Tibial nerve (tissue), 4 donors: ENCODE measurements at regions not wholly inside any gene's neighbourhood (a gene's known extent, or its start where the extent isn't known, plus 50 kb on each side); places are given as distances from the start of the nearest gene placed in this dataset.
A peak's percentile ranks its signal among the peaks of the same experiment; 100 is the strongest.

Experiments
- DNase-seq, 2 donors: peaks; one replicate each; pipeline ENCODE4 v3.0.0-alpha.2; 2019; ENCODE audit warnings: low spot score in 2 of 2
- H3K27ac ChIP-seq, 4 donors: fragments of 200-600 bp; sonication (generic) in 3 of 4; one replicate each; pipeline ENCODE4 v1.5.1; 2017 to 2019; ENCODE audit warnings: mild to moderate bottlenecking in 1 of 4
- H3K27me3 ChIP-seq, 2 donors: fragments of 200-600 bp; sonication (generic) in 1 of 2; one replicate each; pipeline versions ENCODE4 v1.5.1 to v1.6.0; 2017 to 2019
- H3K36me3 ChIP-seq, 3 donors: fragments of 200-600 bp; sonication (generic); one replicate each; pipeline ENCODE4 v1.5.1; 2018 to 2019
- H3K4me1 ChIP-seq, 4 donors: fragments of 200-600 bp; sonication (generic) in 3 of 4; one replicate each; pipeline ENCODE4 v1.5.1; 2017 to 2019
- H3K4me3 ChIP-seq, 4 donors: fragments of 200-600 bp; sonication (generic) in 3 of 4; one replicate each; pipeline ENCODE4 v1.5.1; 2017 to 2019; ENCODE audit warnings: mild to moderate bottlenecking in 1 of 4, moderate library complexity in 1 of 4
- H3K9me3 ChIP-seq, 4 donors: fragments of 200-600 bp; sonication (generic) in 3 of 4; one replicate each; pipeline ENCODE4 v1.5.1; 2017 to 2019
- CTCF ChIP-seq, 5 experiments: fragments of 200-600 bp in 3 of 5; fragments of 450-650 bp in 2 of 5; sonication (generic) in 3 of 5; IDR thresholded peaks; one replicate each; pipeline ENCODE4 v1.5.1; 2016 to 2019; ENCODE audit warnings: antibody characterized with exemption in 5 of 5, mild to moderate bottlenecking in 3 of 5, moderate library complexity in 2 of 5
- EP300 ChIP-seq, 2 donors: sonication (generic); formaldehyde crosslinking; IDR thresholded peaks; one replicate each; pipeline ENCODE4 v1.6.1; 2017; ENCODE audit warnings: antibody characterized with exemption in 2 of 2, mild to moderate bottlenecking in 1 of 2
- POLR2A ChIP-seq, 2 donors: fragments of 450-650 bp; IDR thresholded peaks; one replicate each; pipeline ENCODE4 v1.6.1; 2017; ENCODE audit warnings: antibody characterized with exemption in 2 of 2, mild to moderate bottlenecking in 2 of 2, moderate library complexity in 2 of 2
- whole genome bisulfite sequencing, 2 donors: methylation state at CpG; one replicate each; pipeline ENCODE4 v1.1.5; 2018; 5-methylcytosine and 5-hydroxymethylcytosine counted together

- peak overlapping the region in 2 of 4 donors; percentile 63 to 87 for H3K27ac ChIP-seq
- H3K36me3 ChIP-seq, result no peaks in the 10 kb centered on the region
- WGBS, 2 donors, result 64 to 67% methylated on average over 2 of the region's 2 CpGs
- no peak for TF ChIP-seq POLR2A (IDR thresholded peaks at IDR 0.05)
- TF ChIP-seq EP300 (IDR thresholded peaks at IDR 0.05), result no peak
- TF ChIP-seq CTCF (IDR thresholded peaks at IDR 0.05), result no peak
- no peak for DNase-seq
- H3K4me1 ChIP-seq, result peaks cover 0 to 26% (median 5%) of the 10 kb centered on the region in 4 donors
- H3K4me3 ChIP-seq, result no peak overlapping the region
- H3K9me3 ChIP-seq, result no peaks in the 10 kb centered on the region
- H3K27me3 ChIP-seq, result no peaks in the 10 kb centered on the region
Measured at GRCh38 chr10:10829576-10829975, 188.1 kb upstream of the CELF2 start.

GRCh38 chr10:10830293-10830986 lies 187.2 kb upstream of the CELF2 start:
- no peak for DNase-seq
- no peaks in the 10 kb centered on the region for H3K9me3 ChIP-seq
- H3K4me1 ChIP-seq, result peaks cover 0 to 19% (median 3%) of the 10 kb centered on the region in 4 donors
- H3K4me3 ChIP-seq, result no peak overlapping the region
- peak overlapping the region; percentile 40 to 87 (median 54) for H3K27ac ChIP-seq
- no peak for TF ChIP-seq CTCF (IDR thresholded peaks at IDR 0.05)
- peak in 1 of 2 donors; percentile 18 for TF ChIP-seq EP300 (IDR thresholded peaks at IDR 0.05)
- no peak for TF ChIP-seq POLR2A (IDR thresholded peaks at IDR 0.05)
- no peaks in the 10 kb centered on the region for H3K27me3 ChIP-seq
- WGBS, 2 donors, result 19 to 23% methylated on average over 6 of the region's 6 CpGs
- H3K36me3 ChIP-seq, result no peaks in the 10 kb centered on the region

DNA sequence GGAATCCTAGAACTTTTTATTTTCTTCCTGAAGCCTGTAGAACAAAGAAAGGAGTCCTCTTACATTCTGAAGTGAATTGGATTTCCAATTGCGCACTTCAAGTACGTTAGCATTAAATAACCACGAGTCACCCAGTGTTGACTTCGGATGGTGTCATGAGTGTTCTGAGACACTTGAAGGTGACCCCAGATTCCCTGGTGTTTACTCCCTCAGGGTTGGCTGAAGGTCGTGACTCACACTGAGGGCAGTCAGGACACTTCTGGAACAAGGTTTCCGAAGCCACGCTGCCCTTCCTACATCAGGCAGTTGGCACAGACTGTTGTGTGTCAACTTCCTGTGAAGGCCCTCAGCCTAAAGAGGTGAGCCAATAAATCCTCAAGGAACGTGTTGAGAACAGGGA lies 186.6 kb upstream of the CELF2 start:
- Histone ChIP-seq H3K9me3 (no peaks in the 10 kb centered on the region), H3K36me3 (no peaks in the 10 kb centered on the region), H3K4me3 (no peak overlapping the region), H3K27me3 (no peaks in the 10 kb centered on the region), H3K4me1 (peaks cover 0 to 17% (median 2%) of the 10 kb centered on the region in 4 donors), H3K27ac (peak overlapping the region; percentile 40 to 87 (median 54))
- peak in 1 of 2 donors; percentile 52 for TF ChIP-seq EP300 (IDR thresholded peaks at IDR 0.05)
- no peak for TF ChIP-seq CTCF (IDR thresholded peaks at IDR 0.05)
- peak in 1 of 2 donors; percentile 25 for DNase-seq
- 70 to 75% methylated on average over 8 of the region's 8 CpGs for WGBS, 2 donors

- TF ChIP-seq EP300 (IDR thresholded peaks at IDR 0.05) (no peak), CTCF (IDR thresholded peaks at IDR 0.05) (no peak), POLR2A (IDR thresholded peaks at IDR 0.05) (no peak)
- Histone ChIP-seq H3K4me3 (no peak overlapping the region), H3K9me3 (peaks cover 0 to 4% (median 2%) of the 10 kb centered on the region in 4 donors), H3K4me1 (peaks cover 0 to 17% (median 2%) of the 10 kb centered on the region in 4 donors), H3K27ac (no peak overlapping the region), H3K36me3 (no peaks in the 10 kb centered on the region), H3K27me3 (no peaks in the 10 kb centered on the region)
- no peak for DNase-seq
- WGBS, 2 donors, result 93 to 98% methylated on average over 6 of the region's 6 CpGs
Measured at GRCh38 chr10:10833955-10834354, 183.7 kb upstream of the CELF2 start.

DNA sequence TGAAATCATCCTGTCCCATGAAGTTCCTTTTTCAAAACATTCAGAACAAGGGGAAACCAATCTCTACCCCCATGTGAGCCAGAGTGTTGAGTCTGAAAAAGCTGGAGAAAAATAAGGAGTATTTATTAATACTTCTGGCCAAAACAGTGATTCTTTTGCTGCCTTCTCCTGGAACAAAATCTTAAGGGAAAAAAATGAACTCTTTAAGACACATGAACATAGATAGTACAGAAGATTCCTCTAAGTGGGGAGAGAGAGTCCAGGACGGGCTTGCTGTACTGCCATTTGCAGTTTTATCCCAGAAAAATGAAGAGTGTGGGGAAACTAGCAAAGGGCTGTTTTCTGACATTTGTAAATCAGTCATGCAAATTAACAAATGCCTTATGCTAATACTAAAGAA lies 173.4 kb upstream of the CELF2 start:
- Histone ChIP-seq H3K4me1 (no peaks in the 10 kb centered on the region), H3K9me3 (peaks cover 0 to 18% (median 3%) of the 10 kb centered on the region in 4 donors), H3K27me3 (no peaks in the 10 kb centered on the region), H3K27ac (no peak overlapping the region), H3K36me3 (no peaks in the 10 kb centered on the region), H3K4me3 (no peak overlapping the region)
- 35 to 84% methylated on average over 1 of the region's 1 CpG for WGBS, 2 donors
- TF ChIP-seq CTCF (IDR thresholded peaks at IDR 0.05) (no peak), EP300 (IDR thresholded peaks at IDR 0.05) (no peak), POLR2A (IDR thresholded peaks at IDR 0.05) (no peak)
- DNase-seq, result no peak
